Fibroblast of skin of right biceps (primary cell): ENCODE measurements at regions not wholly inside any gene's neighbourhood (a gene's known extent, or its start where the extent isn't known, plus 50 kb on each side); places are given as distances from the start of the nearest gene placed in this dataset.
"Not testable (repeated sequence)": the region's sequence is repeated elsewhere in the genome, so short reads cannot be mapped to it uniquely, and the experiment has no call there.

ENCODE experiments used
- DNase-seq: peaks from one replicate; pipeline ENCODE4 v3.0.0-alpha.2; 2013

- not testable (repeated sequence) for DNase-seq
Observed at GRCh38 chr9:40884902-40885490, 243.5 kb downstream of the FOXD4L6 start.

GRCh38 chr9:40884072-40884901 is 244.2 kb downstream of the FOXD4L6 start:
- no peak for DNase-seq

- not testable (repeated sequence) for DNase-seq
Observed at GRCh38 chr9:40883423-40884071, 244.9 kb downstream of the FOXD4L6 start.

GRCh38 chr9:40873753-40874295 is 254.7 kb downstream of the FOXD4L6 start:
- not testable (repeated sequence) for DNase-seq

- not testable (repeated sequence) for DNase-seq
Observed at GRCh38 chr9:40868437-40868836, 260.0 kb downstream of the FOXD4L6 start.
